HepG2 (cell line): ENCODE measurements at regions not wholly inside any gene's neighbourhood (a gene's known extent, or its start where the extent isn't known, plus 50 kb on each side); places are given as distances from the start of the nearest gene placed in this dataset.
A peak's percentile ranks its signal among the peaks of the same experiment; 100 is the strongest.

Source experiments
- AHR ChIP-seq: IDR thresholded peaks from 2 replicates; pipeline ENCODE4 v1.6.1; 2018; ENCODE audit warnings: missing genetic modification reagents, missing compliant biosample characterization
- BORCS8-MEF2B ChIP-seq: sonication (generic); formaldehyde crosslinking; IDR thresholded peaks from 2 replicates; pipeline ENCODE4 v1.8.0; 2022; ENCODE audit warnings: mild to moderate bottlenecking, missing genetic modification reagents
- JUN ChIP-seq: sonication (generic); formaldehyde crosslinking; IDR thresholded peaks from 2 replicates; pipeline ENCODE4 v1.4.0; 2020; ENCODE audit warnings: mild to moderate bottlenecking, missing genetic modification reagents
- KLF13 ChIP-seq: sonication (generic); formaldehyde crosslinking; IDR thresholded peaks from 2 replicates; pipeline ENCODE4 v1.4.0; 2020; ENCODE audit warnings: mild to moderate bottlenecking, missing genetic modification reagents
- MAFK ChIP-seq, 2 experiments: IDR thresholded peaks in 1 of 2; conservative IDR thresholded peaks in 1 of 2; 2 replicates each; pipeline ENCODE4 v1.6.1; 2011; ENCODE audit warnings: improper control_type of control experiment in 2 of 2, low read length in 2 of 2
- MYC ChIP-seq: sonication (generic); formaldehyde crosslinking; IDR thresholded peaks from 2 replicates; pipeline ENCODE4 v1.9.0; 2021; ENCODE audit warnings: missing genetic modification reagents, borderline replicate concordance
- NCOR1 ChIP-seq: fragments of 200-600 bp; sonication (generic); IDR thresholded peaks from 2 replicates; pipeline ENCODE4 v1.7.0; 2017; ENCODE audit warnings: antibody characterized with exemption, low read length, borderline replicate concordance
- POGZ ChIP-seq: sonication (generic); formaldehyde crosslinking; IDR thresholded peaks from 2 replicates; pipeline ENCODE4 v1.4.0; 2020; ENCODE audit warnings: mild to moderate bottlenecking, missing genetic modification reagents
- POLR2AphosphoS5 ChIP-seq: IDR thresholded peaks from 2 replicates; pipeline ENCODE4 v1.6.1; 2012; ENCODE audit warnings: low read depth, low read length
- SP5 ChIP-seq: IDR thresholded peaks from 2 replicates; pipeline ENCODE4 v1.6.1; 2016; ENCODE audit warnings: low read depth, borderline replicate concordance
- SPEN ChIP-seq: sonication (generic); formaldehyde crosslinking; IDR thresholded peaks from 2 replicates; pipeline ENCODE4 v1.5.1; 2020; ENCODE audit warnings: low read depth, mild to moderate bottlenecking, missing genetic modification reagents
- SRSF4 ChIP-seq: fragments of 200-400 bp; formaldehyde crosslinking; IDR thresholded peaks from one replicate; pipeline ENCODE4 v1.6.1; 2018; ENCODE audit warnings: mild to moderate bottlenecking, low read depth, low read length, moderate library complexity; ENCODE audit not compliant: poor library complexity, severe bottlenecking
- TBP ChIP-seq: sonication (generic); formaldehyde crosslinking; IDR thresholded peaks from 2 replicates; pipeline ENCODE4 v1.5.0; 2020; ENCODE audit warnings: missing genetic modification reagents
- ZBTB4 ChIP-seq: sonication (generic); formaldehyde crosslinking; IDR thresholded peaks from 2 replicates; pipeline ENCODE4 v1.4.0; 2020; ENCODE audit warnings: missing genetic modification reagents, mild to moderate bottlenecking, borderline replicate concordance
- ZFP41 ChIP-seq: sonication (generic); formaldehyde crosslinking; IDR thresholded peaks from 2 replicates; pipeline ENCODE4 v1.4.0; 2020; ENCODE audit warnings: mild to moderate bottlenecking, missing genetic modification reagents, borderline replicate concordance
- ZNF275 ChIP-seq: sonication (generic); formaldehyde crosslinking; IDR thresholded peaks from 2 replicates; pipeline ENCODE4 v1.8.0; 2022; ENCODE audit warnings: missing genetic modification reagents, mild to moderate bottlenecking, inconsistent platforms, borderline replicate concordance
- ZNF383 ChIP-seq: sonication (generic); formaldehyde crosslinking; IDR thresholded peaks from 2 replicates; pipeline ENCODE4 v1.4.0; 2020; ENCODE audit warnings: missing genetic modification reagents, mild to moderate bottlenecking, borderline replicate concordance
- ZNF501 ChIP-seq: sonication (generic); formaldehyde crosslinking; IDR thresholded peaks from 2 replicates; pipeline ENCODE4 v1.5.1; 2020; ENCODE audit warnings: mild to moderate bottlenecking, moderate library complexity, missing genetic modification reagents
- ZNF546 ChIP-seq: sonication (generic); formaldehyde crosslinking; conservative IDR thresholded peaks from 2 replicates; pipeline ENCODE4 v1.8.1; 2023; ENCODE audit warnings: mild to moderate bottlenecking, missing genetic modification reagents
- ZNF547 ChIP-seq: sonication (generic); formaldehyde crosslinking; IDR thresholded peaks from 2 replicates; pipeline ENCODE4 v1.5.1; 2020; ENCODE audit warnings: mild to moderate bottlenecking, missing genetic modification reagents
- ZNF570 ChIP-seq: sonication (generic); formaldehyde crosslinking; IDR thresholded peaks from 2 replicates; pipeline ENCODE4 v1.4.0; 2020; ENCODE audit warnings: mild to moderate bottlenecking, missing genetic modification reagents, borderline replicate concordance
- ZNF614 ChIP-seq: IDR thresholded peaks from 2 replicates; pipeline ENCODE4 v1.6.1; 2018; ENCODE audit warnings: missing biosample characterization, missing genetic modification reagents, inconsistent platforms, borderline replicate concordance
- ZNF615 ChIP-seq: sonication (generic); formaldehyde crosslinking; IDR thresholded peaks from 2 replicates; pipeline ENCODE4 v1.5.0; 2020; ENCODE audit warnings: mild to moderate bottlenecking, missing genetic modification reagents, borderline replicate concordance
- ZNF788 ChIP-seq: sonication (generic); formaldehyde crosslinking; IDR thresholded peaks from 2 replicates; pipeline ENCODE4 v1.5.0; 2020; ENCODE audit warnings: mild to moderate bottlenecking, missing genetic modification reagents, borderline replicate concordance
- ZNF878 ChIP-seq: sonication (generic); formaldehyde crosslinking; IDR thresholded peaks from 2 replicates; pipeline ENCODE4 v1.8.1; 2023; ENCODE audit warnings: mild to moderate bottlenecking, missing genetic modification reagents, moderate library complexity
- ZNF891 ChIP-seq: sonication (generic); formaldehyde crosslinking; IDR thresholded peaks from 2 replicates; pipeline ENCODE4 v1.5.0; 2020; ENCODE audit warnings: mild to moderate bottlenecking, missing genetic modification reagents

- TF ChIP-seq ZBTB4 (CRISPR knock-in tag) (peak; percentile 61; the same call in 1 of the 2 replicates), ZNF615 (CRISPR knock-in tag) (no peak; the same call in 1 of the 2 replicates), TBP (CRISPR knock-in tag) (no peak), SP5 (CRISPR knock-in tag) (peak; percentile 85), KLF13 (CRISPR knock-in tag) (no peak), NCOR1 (peak; percentile 84), ZNF546 (CRISPR knock-in tag) (no peak), AHR (CRISPR knock-in tag) (0 out of 2 replicates have a peak, but pooled peaks have one; percentile 70), SPEN (CRISPR knock-in tag) (peak; percentile 60; the same call in 1 of the 2 replicates), MAFK (conservative IDR thresholded peaks at IDR 0.05 in 1 of 2, IDR thresholded peaks at IDR 0.05 in 1 of 2; ENCODE audit: low read length in 2 of 2) (peak in 1 of 2 experiments; percentile 43; a peak in 2 of 4 replicates), POLR2AphosphoS5 (peak; percentile 46; the same call in 1 of the 2 replicates), ZNF614 (peak; percentile 97), MYC (CRISPR knock-in tag) (peak; percentile 74), ZFP41 (CRISPR knock-in tag) (no peak), ZNF501 (peak; percentile 89), SRSF4 (no peak), POGZ (CRISPR knock-in tag) (peak; percentile 95), ZNF383 (CRISPR knock-in tag) (no peak), ZNF788 (CRISPR knock-in tag) (peak; percentile 51; the same call in 1 of the 2 replicates), ZNF547 (CRISPR knock-in tag) (no peak), ZNF891 (CRISPR knock-in tag) (no peak), ZNF570 (no peak), BORCS8-MEF2B (CRISPR knock-in tag) (peak; percentile 39; the same call in 1 of the 2 replicates), JUN (CRISPR knock-in tag) (peak; percentile 99), ZNF275 (CRISPR knock-in tag) (no peak), ZNF878 (CRISPR knock-in tag) (peak; percentile 74; the same call in 1 of the 2 replicates)
Observed at GRCh38 chr14:53613404-53614253, 343.0 kb downstream of the BMP4 start (continued).
